ENCODE measurements at regions not wholly inside any gene's neighbourhood (a gene's known extent, or its start where the extent isn't known, plus 50 kb on each side); places are given as distances from the start of the nearest gene placed in this dataset.
"Not testable (repeated sequence)": the region's sequence is repeated elsewhere in the genome, so short reads cannot be mapped to it uniquely, and the experiment has no call there.

DNA sequence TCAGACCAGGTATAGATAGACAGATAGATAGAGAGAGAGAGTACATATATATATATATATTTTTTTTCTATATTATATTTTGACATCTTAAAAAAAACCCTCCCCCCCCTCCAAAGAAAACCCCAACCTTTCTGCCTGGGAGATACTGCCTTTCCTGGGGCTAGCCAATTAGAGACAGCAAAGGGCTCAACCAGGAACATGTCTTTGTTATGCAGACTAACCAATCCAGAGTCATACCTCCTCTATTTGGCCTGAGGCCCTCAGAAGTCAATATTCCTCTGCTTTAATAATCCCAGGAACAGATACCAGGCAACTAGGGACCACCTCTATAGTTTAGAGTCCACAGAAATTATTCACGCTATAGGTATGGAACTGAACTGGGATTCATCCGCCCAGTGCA, 135.6 kb upstream of the MAD2L1 start (continued):
- no peak for TF ChIP-seq NRF1 (IDR thresholded peaks at IDR 0.05; ENCODE audit: low read depth, low read length)
- no peak for TF ChIP-seq POLR2AphosphoS5 (IDR thresholded peaks at IDR 0.05; ENCODE audit: low read depth, low read length)

- H3K9me3 ChIP-seq; H3K9me2 ChIP-seq; H3K79me2 ChIP-seq (ENCODE audit: insufficient read depth); H4K20me1 ChIP-seq (ENCODE audit: insufficient read depth); H3K27ac ChIP-seq (ENCODE audit: low read depth in 2 of 2, low read length in 1 of 2); H3F3A ChIP-seq (replicated peaks; ENCODE audit: insufficient read depth); H3K27me3 ChIP-seq (ENCODE audit: insufficient read depth); H3K4me3 ChIP-seq (ENCODE audit: low read depth in 2 of 2, low read length in 1 of 2); POLR2A ChIA-PET; H2AFZ ChIP-seq (ENCODE audit: low read depth); H3K4me2 ChIP-seq; H3K9ac ChIP-seq; DNase-seq; H3K4me1 ChIP-seq (ENCODE audit: control insufficient read depth in 1 of 2, insufficient read depth in 2 of 2, low read depth in 1 of 2, low read length in 1 of 2); H3K36me3 ChIP-seq (replicated peaks in 1 of 2; ENCODE audit: control insufficient read depth in 1 of 2, insufficient read depth in 2 of 2, low read length in 1 of 2); CTCF ChIA-PET: not testable (repeated sequence)
- WGBS (ENCODE audit: low lambda C conversion rate): 42% methylated on average over 4 of the region's 4 CpGs
These were observed 134.0 kb upstream of the MAD2L1 start for GRCh38 chr4:120200573-120201110.

- TF ChIP-seq, protein P1, sequence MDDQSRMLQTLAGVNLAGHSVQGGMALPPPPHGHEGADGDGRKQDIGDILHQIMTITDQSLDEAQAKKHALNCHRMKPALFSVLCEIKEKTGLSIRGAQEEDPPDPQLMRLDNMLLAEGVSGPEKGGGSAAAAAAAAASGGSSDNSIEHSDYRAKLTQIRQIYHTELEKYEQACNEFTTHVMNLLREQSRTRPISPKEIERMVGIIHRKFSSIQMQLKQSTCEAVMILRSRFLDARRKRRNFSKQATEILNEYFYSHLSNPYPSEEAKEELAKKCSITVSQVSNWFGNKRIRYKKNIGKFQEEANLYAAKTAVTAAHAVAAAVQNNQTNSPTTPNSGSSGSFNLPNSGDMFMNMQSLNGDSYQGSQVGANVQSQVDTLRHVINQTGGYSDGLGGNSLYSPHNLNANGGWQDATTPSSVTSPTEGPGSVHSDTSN (IDR thresholded peaks at IDR 0.05): no peak
- no peak for TF ChIP-seq CTCF (IDR thresholded peaks at IDR 0.05)
- TF ChIP-seq TCF12 (IDR thresholded peaks at IDR 0.05): no peak
- TF ChIP-seq MEF2A (IDR thresholded peaks at IDR 0.05; ENCODE audit: borderline replicate concordance, low read depth): no peak
- no peak for TF ChIP-seq SIN3A (IDR thresholded peaks at IDR 0.05; ENCODE audit: borderline replicate concordance, low read depth, low read length)
- TF ChIP-seq FOXM1 (IDR thresholded peaks at IDR 0.05; ENCODE audit: low read depth): no peak
- TF ChIP-seq USF2 (IDR thresholded peaks at IDR 0.05; ENCODE audit: borderline replicate concordance, low read depth, low read length): no peak
- TF ChIP-seq, protein P2, sequence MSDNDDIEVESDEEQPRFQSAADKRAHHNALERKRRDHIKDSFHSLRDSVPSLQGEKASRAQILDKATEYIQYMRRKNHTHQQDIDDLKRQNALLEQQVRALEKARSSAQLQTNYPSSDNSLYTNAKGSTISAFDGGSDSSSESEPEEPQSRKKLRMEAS (IDR thresholded peaks at IDR 0.05; ENCODE audit: low read depth): no peak
- no peak for TF ChIP-seq ELF1 (IDR thresholded peaks at IDR 0.05)
- TF ChIP-seq TAF1 (IDR thresholded peaks at IDR 0.05; ENCODE audit: borderline replicate concordance, low read depth, low read length): no peak
- no peak for TF ChIP-seq RXRA (IDR thresholded peaks at IDR 0.05; ENCODE audit: borderline replicate concordance, low read depth)
- no peak for TF ChIP-seq EP300 (IDR thresholded peaks at IDR 0.05; ENCODE audit: borderline replicate concordance in 1 of 2, low read depth in 1 of 2, low read length in 1 of 2)
- no peak for TF ChIP-seq NFIC (IDR thresholded peaks at IDR 0.05; ENCODE audit: borderline replicate concordance)
- no peak for TF ChIP-seq CHD2 (IDR thresholded peaks at IDR 0.05; ENCODE audit: low read length, partially characterized antibody)
- TF ChIP-seq TEAD4 (IDR thresholded peaks at IDR 0.05; ENCODE audit: borderline replicate concordance, insufficient read depth): no peak
- TF ChIP-seq RFX5 (IDR thresholded peaks at IDR 0.05; ENCODE audit: low read length): no peak
- TF ChIP-seq MXI1 (IDR thresholded peaks at IDR 0.05; ENCODE audit: low read depth, low read length): no peak
- no peak for TF ChIP-seq RCOR1 (IDR thresholded peaks at IDR 0.05; ENCODE audit: low read length)
- no peak for TF ChIP-seq SMC3 (IDR thresholded peaks at IDR 0.05; ENCODE audit: low read depth, low read length)
- Histone ChIP-seq H3K4me3 (ENCODE audit: low read depth in 2 of 2, low read length in 1 of 2) (no peak overlapping the region), H3K27me3 (ENCODE audit: insufficient read depth) (no peaks in the 10 kb centered on the region), H2AFZ (ENCODE audit: low read depth) (no peak overlapping the region), H3K9me3 (no peaks in the 10 kb centered on the region), H3K9ac (no peak overlapping the region), H3K36me3 (replicated peaks in 1 of 2; ENCODE audit: control insufficient read depth in 1 of 2, insufficient read depth in 2 of 2, low read length in 1 of 2) (no peaks in the 10 kb centered on the region), H3K27ac (ENCODE audit: low read depth in 2 of 2, low read length in 1 of 2) (no peak overlapping the region), H3K4me2 (no peak overlapping the region), H4K20me1 (ENCODE audit: insufficient read depth) (no peaks in the 10 kb centered on the region), H3K4me1 (ENCODE audit: control insufficient read depth in 1 of 2, insufficient read depth in 2 of 2, low read depth in 1 of 2, low read length in 1 of 2) (no peaks in the 10 kb centered on the region), H3K9me2 (no peaks in the 10 kb centered on the region), H3K79me2 (ENCODE audit: insufficient read depth) (no peaks in the 10 kb centered on the region), H3F3A (replicated peaks; ENCODE audit: insufficient read depth) (no peaks in the 10 kb centered on the region)
- CTCF ChIA-PET: no interaction called here
- POLR2A ChIA-PET: no interaction called here
- DNase-seq: no peak
- WGBS (ENCODE audit: low lambda C conversion rate): 18% methylated on average over 2 of the region's 2 CpGs
These were observed 131.8 kb upstream of the MAD2L1 start for GRCh38 chr4:120198411-120198810.
